Mammary epithelial cell (primary cell): ENCODE measurements at regions not wholly inside any gene's neighbourhood (a gene's known extent, or its start where the extent isn't known, plus 50 kb on each side); places are given as distances from the start of the nearest gene placed in this dataset.

ENCODE experiments used
- CTCF ChIP-seq, 2 donors: IDR thresholded peaks in 1 of 2; conservative IDR thresholded peaks in 1 of 2; 2 replicates each; pipeline ENCODE4 v1.5.1; 2011 to 2012; ENCODE audit warnings: inconsistent platforms in 2 of 2, low read length in 2 of 2, mild to moderate bottlenecking in 2 of 2, control low read depth in 1 of 2, low read depth in 1 of 2; ENCODE audit not compliant: insufficient read depth in 1 of 2; ENCODE audit errors: extremely low read depth in 1 of 2
- EZH2 ChIP-seq: IDR thresholded peaks from 2 replicates; pipeline ENCODE4 v1.6.1; 2012; ENCODE audit warnings: low read length, inconsistent platforms, borderline replicate concordance

- TF ChIP-seq CTCF (conservative IDR thresholded peaks at IDR 0.05 in 1 of 2, IDR thresholded peaks at IDR 0.05 in 1 of 2; ENCODE audit: extremely low read depth in 1 of 2, insufficient read depth in 1 of 2, low read depth in 1 of 2, low read length in 2 of 2) (no peak), EZH2 (no peak)
These were observed 95.4 kb downstream of the KLHL28 start for GRCh38 chr14:44866322-44866721.
